Activated CD4-positive, alpha-beta T cell treated with anti-CD3 and anti-CD28 coated beads, Interleukin-2, amount 10 ng/mL, durations not matched to agents 24 days and 14 days (primary cell): ENCODE measurements at regions not wholly inside any gene's neighbourhood (a gene's known extent, or its start where the extent isn't known, plus 50 kb on each side); places are given as distances from the start of the nearest gene placed in this dataset.
A peak's percentile ranks its signal among the peaks of the same experiment; 100 is the strongest.

Experiments used
- DNase-seq: peaks from one replicate; pipeline ENCODE4 v3.0.0; 2022
- H3K27ac Mint-ChIP-seq: one replicate; pipeline ENCODE4 v1.8.0; 2022; ENCODE audit warnings: mild to moderate bottlenecking, mixed read lengths
- H3K27me3 Mint-ChIP-seq: one replicate; pipeline ENCODE4 v1.8.0; 2022; ENCODE audit warnings: mixed read lengths
- H3K36me3 Mint-ChIP-seq: one replicate; pipeline ENCODE4 v1.8.0; 2022; ENCODE audit warnings: low read depth, mild to moderate bottlenecking, mixed read lengths
- H3K4me1 Mint-ChIP-seq: one replicate; pipeline ENCODE4 v1.8.0; 2021; ENCODE audit warnings: mixed read lengths
- H3K4me3 Mint-ChIP-seq: one replicate; pipeline ENCODE4 v1.8.0; 2022; ENCODE audit warnings: mild to moderate bottlenecking, moderate library complexity, mixed read lengths
- H3K9me3 Mint-ChIP-seq: one replicate; pipeline ENCODE4 v1.8.0; 2021; ENCODE audit warnings: mixed read lengths
- intact Hi-C: fragments of 100-400 bp; cut with micrococcal nuclease; formaldehyde crosslinking; loops from one replicate; pipeline ENCODE4 v1.15.1; 2023

- no peak overlapping the region for H3K27ac Mint-ChIP-seq
- no peaks in the 10 kb centered on the region for H3K4me1 Mint-ChIP-seq
- H3K9me3 Mint-ChIP-seq = peaks cover 20% of the 10 kb centered on the region
- DNase-seq = no peak
- H3K36me3 Mint-ChIP-seq = no peaks in the 10 kb centered on the region
- H3K27me3 Mint-ChIP-seq = no peaks in the 10 kb centered on the region
- no peak overlapping the region for H3K4me3 Mint-ChIP-seq
- intact Hi-C loops = no loop called here
Measured at GRCh38 chr6:170208651-170209353, 82.1 kb downstream of the DLL1 start.

- H3K27ac Mint-ChIP-seq = no peak overlapping the region
- H3K9me3 Mint-ChIP-seq = peaks cover 23% of the 10 kb centered on the region
- no peaks in the 10 kb centered on the region for H3K4me1 Mint-ChIP-seq
- H3K4me3 Mint-ChIP-seq = no peak overlapping the region
- intact Hi-C loops = no loop called here
- H3K36me3 Mint-ChIP-seq = no peaks in the 10 kb centered on the region
- H3K27me3 Mint-ChIP-seq = no peaks in the 10 kb centered on the region
- DNase-seq = peak; percentile 38
Measured at GRCh38 chr6:170208182-170208601, 82.7 kb downstream of the DLL1 start.

GRCh38 chr6:170207586-170208181 lies 83.2 kb downstream of the DLL1 start:
- no peak overlapping the region for H3K4me3 Mint-ChIP-seq
- no peaks in the 10 kb centered on the region for H3K27me3 Mint-ChIP-seq
- DNase-seq = no peak
- H3K36me3 Mint-ChIP-seq = no peaks in the 10 kb centered on the region
- intact Hi-C loops = no loop called here
- H3K4me1 Mint-ChIP-seq = no peaks in the 10 kb centered on the region
- no peak overlapping the region for H3K27ac Mint-ChIP-seq
- H3K9me3 Mint-ChIP-seq = peaks cover 28% of the 10 kb centered on the region

- intact Hi-C loops = no loop called here
- peak; percentile 47 for DNase-seq
- Mint-ChIP-seq H3K27ac (no peak overlapping the region), H3K27me3 (no peaks in the 10 kb centered on the region), H3K9me3 (peaks cover 33% of the 10 kb centered on the region), H3K36me3 (no peaks in the 10 kb centered on the region), H3K4me3 (no peak overlapping the region), H3K4me1 (no peaks in the 10 kb centered on the region)
Measured at GRCh38 chr6:170206851-170207431, 83.9 kb downstream of the DLL1 start.

- no peak overlapping the region for H3K27ac Mint-ChIP-seq
- no peaks in the 10 kb centered on the region for H3K4me1 Mint-ChIP-seq
- no peaks in the 10 kb centered on the region for H3K36me3 Mint-ChIP-seq
- peaks cover 33% of the 10 kb centered on the region for H3K9me3 Mint-ChIP-seq
- intact Hi-C loops = no loop called here
- H3K27me3 Mint-ChIP-seq = no peaks in the 10 kb centered on the region
- H3K4me3 Mint-ChIP-seq = no peak overlapping the region
- peak; percentile 34 for DNase-seq
Measured at GRCh38 chr6:170206317-170206621, 84.6 kb downstream of the DLL1 start.

GRCh38 chr6:170205534-170206316 lies 85.2 kb downstream of the DLL1 start:
- no peak for DNase-seq
- H3K4me3 Mint-ChIP-seq = no peak overlapping the region
- H3K27ac Mint-ChIP-seq = no peak overlapping the region
- no peaks in the 10 kb centered on the region for H3K4me1 Mint-ChIP-seq
- no peaks in the 10 kb centered on the region for H3K36me3 Mint-ChIP-seq
- H3K9me3 Mint-ChIP-seq = peaks cover 33% of the 10 kb centered on the region
- intact Hi-C loops = no loop called here
- no peaks in the 10 kb centered on the region for H3K27me3 Mint-ChIP-seq

GRCh38 chr6:170205126-170205525 lies 85.8 kb downstream of the DLL1 start:
- Mint-ChIP-seq H3K4me3 (no peak overlapping the region), H3K36me3 (no peaks in the 10 kb centered on the region), H3K9me3 (peaks cover 33% of the 10 kb centered on the region), H3K27me3 (peaks cover 1% of the 10 kb centered on the region), H3K27ac (no peak overlapping the region), H3K4me1 (no peaks in the 10 kb centered on the region)
- peak; percentile 41 for DNase-seq
- intact Hi-C loops = no loop called here

GRCh38 chr6:170203212-170203611 lies 87.7 kb downstream of the DLL1 start:
- Mint-ChIP-seq H3K27me3 (peaks cover 3% of the 10 kb centered on the region), H3K4me1 (no peaks in the 10 kb centered on the region), H3K4me3 (no peak overlapping the region), H3K36me3 (no peaks in the 10 kb centered on the region), H3K27ac (no peak overlapping the region), H3K9me3 (peaks cover 33% of the 10 kb centered on the region)
- intact Hi-C loops = no loop called here
- peak; percentile 44 for DNase-seq

- DNase-seq = peak; percentile 46
Measured at GRCh38 chr6:170202416-170203135, 88.3 kb downstream of the DLL1 start.

GRCh38 chr6:170201361-170201760 lies 89.5 kb downstream of the DLL1 start:
- Mint-ChIP-seq H3K9me3 (peaks cover 43% of the 10 kb centered on the region), H3K36me3 (no peaks in the 10 kb centered on the region), H3K27me3 (peaks cover 3% of the 10 kb centered on the region), H3K4me1 (no peaks in the 10 kb centered on the region), H3K4me3 (no peak overlapping the region), H3K27ac (no peak overlapping the region)
- intact Hi-C loops = no loop called here
- peak; percentile 32 for DNase-seq

More at GRCh38 chr6:170202416-170203135, 88.3 kb downstream of the DLL1 start:
- peaks cover 3% of the 10 kb centered on the region for H3K27me3 Mint-ChIP-seq
- H3K4me1 Mint-ChIP-seq = no peaks in the 10 kb centered on the region
- no peaks in the 10 kb centered on the region for H3K36me3 Mint-ChIP-seq
- H3K27ac Mint-ChIP-seq = no peak overlapping the region
- H3K9me3 Mint-ChIP-seq = peaks cover 34% of the 10 kb centered on the region
- intact Hi-C loops = no loop called here
- H3K4me3 Mint-ChIP-seq = no peak overlapping the region

- H3K27me3 Mint-ChIP-seq = peaks cover 3% of the 10 kb centered on the region
- no peak overlapping the region for H3K27ac Mint-ChIP-seq
- peaks cover 4% of the 10 kb centered on the region for H3K36me3 Mint-ChIP-seq
- peaks cover 42% of the 10 kb centered on the region for H3K9me3 Mint-ChIP-seq
- intact Hi-C loops = no loop called here
- DNase-seq = peak; percentile 41
- H3K4me1 Mint-ChIP-seq = no peaks in the 10 kb centered on the region
- no peak overlapping the region for H3K4me3 Mint-ChIP-seq
Measured at GRCh38 chr6:170200458-170200891, 90.4 kb downstream of the DLL1 start.

GRCh38 chr6:170199716-170200115 lies 91.2 kb downstream of the DLL1 start:
- no peaks in the 10 kb centered on the region for H3K4me1 Mint-ChIP-seq
- peaks cover 4% of the 10 kb centered on the region for H3K36me3 Mint-ChIP-seq
- H3K27me3 Mint-ChIP-seq = peaks cover 3% of the 10 kb centered on the region
- no peak overlapping the region for H3K27ac Mint-ChIP-seq
- H3K9me3 Mint-ChIP-seq = peaks cover 44% of the 10 kb centered on the region
- intact Hi-C loops = no loop called here
- no peak overlapping the region for H3K4me3 Mint-ChIP-seq
- peak; percentile 17 for DNase-seq

- H3K27ac Mint-ChIP-seq = no peak overlapping the region
- peaks cover 3% of the 10 kb centered on the region for H3K27me3 Mint-ChIP-seq
- peaks cover 4% of the 10 kb centered on the region for H3K36me3 Mint-ChIP-seq
- no peaks in the 10 kb centered on the region for H3K4me1 Mint-ChIP-seq
- DNase-seq = no peak
- no peak overlapping the region for H3K4me3 Mint-ChIP-seq
- intact Hi-C loops = no loop called here
- peaks cover 44% of the 10 kb centered on the region for H3K9me3 Mint-ChIP-seq
Measured at GRCh38 chr6:170198298-170198697, 92.6 kb downstream of the DLL1 start.
